Skeletal muscle tissue (tissue), 3 donors: ENCODE measurements at regions not wholly inside any gene's neighbourhood (a gene's known extent, or its start where the extent isn't known, plus 50 kb on each side); places are given as distances from the start of the nearest gene placed in this dataset.

Source experiments
- H3K27ac ChIP-seq: one replicate; pipeline ENCODE4 v1.7.0; 2013; ENCODE audit warnings: mild to moderate bottlenecking, low read depth, low read length, inconsistent platforms
- H3K27me3 ChIP-seq, 3 donors: one replicate each; pipeline ENCODE4 v1.7.0; 2013; ENCODE audit warnings: low read length in 3 of 3; ENCODE audit not compliant: control insufficient read depth in 3 of 3, insufficient read depth in 3 of 3
- H3K36me3 ChIP-seq, 3 donors: one replicate each; pipeline ENCODE4 v1.7.0; 2013; ENCODE audit warnings: low read length in 3 of 3; ENCODE audit not compliant: control insufficient read depth in 3 of 3, insufficient read depth in 3 of 3
- H3K4me1 ChIP-seq, 3 donors: one replicate each; pipeline ENCODE4 v1.7.0; 2013; ENCODE audit warnings: low read length in 3 of 3, mild to moderate bottlenecking in 3 of 3; ENCODE audit not compliant: control insufficient read depth in 3 of 3, insufficient read depth in 3 of 3
- H3K4me3 ChIP-seq, 3 donors: one replicate each; pipeline ENCODE4 v1.7.0; 2013; ENCODE audit warnings: low read length in 3 of 3
- H3K9ac ChIP-seq, 3 donors: one replicate each; pipeline ENCODE4 v1.7.0; 2013; ENCODE audit warnings: low read length in 3 of 3, mild to moderate bottlenecking in 3 of 3, moderate library complexity in 2 of 3, low read depth in 1 of 3
- H3K9me3 ChIP-seq, 3 donors: one replicate each; pipeline ENCODE4 v1.7.0; 2013; ENCODE audit warnings: low read length in 3 of 3; ENCODE audit not compliant: control insufficient read depth in 3 of 3
- donor health status: Osteomylitis.

- peaks cover 0 to 17% (median 14%) of the 10 kb centered on the region in 3 donors for H3K27me3 ChIP-seq
- no peak overlapping the region for H3K4me3 ChIP-seq
- no peaks in the 10 kb centered on the region for H3K36me3 ChIP-seq
- no peak overlapping the region for H3K9ac ChIP-seq
- H3K27ac ChIP-seq = no peak overlapping the region
- no peaks in the 10 kb centered on the region for H3K4me1 ChIP-seq
- H3K9me3 ChIP-seq = no peaks in the 10 kb centered on the region
Measured at GRCh38 chr3:135806317-135806716, 159.2 kb upstream of the PPP2R3A start.

GRCh38 chr3:135807879-135808278, 157.6 kb upstream of the PPP2R3A start:
- no peaks in the 10 kb centered on the region for H3K36me3 ChIP-seq
- no peak overlapping the region for H3K27ac ChIP-seq
- H3K4me1 ChIP-seq = no peaks in the 10 kb centered on the region
- no peaks in the 10 kb centered on the region for H3K9me3 ChIP-seq
- H3K4me3 ChIP-seq = no peak overlapping the region
- no peak overlapping the region for H3K9ac ChIP-seq
- peaks cover 3 to 18% (median 14%) of the 10 kb centered on the region in 3 donors for H3K27me3 ChIP-seq

GRCh38 chr3:135809021-135809634, 156.4 kb upstream of the PPP2R3A start:
- Histone ChIP-seq H3K27me3 (peaks cover 3 to 18% (median 13%) of the 10 kb centered on the region in 3 donors), H3K4me1 (no peaks in the 10 kb centered on the region)

GRCh38 chr3:135811651-135812050, 153.9 kb upstream of the PPP2R3A start:
- Histone ChIP-seq H3K4me1 (no peaks in the 10 kb centered on the region), H3K36me3 (no peaks in the 10 kb centered on the region), H3K4me3 (no peak overlapping the region), H3K9ac (no peak overlapping the region), H3K9me3 (no peaks in the 10 kb centered on the region), H3K27ac (no peak overlapping the region), H3K27me3 (peaks cover 3 to 18% (median 14%) of the 10 kb centered on the region in 3 donors)

More at GRCh38 chr3:135809021-135809634, 156.4 kb upstream of the PPP2R3A start:
- no peak overlapping the region for H3K9ac ChIP-seq
- H3K27ac ChIP-seq = no peak overlapping the region
- H3K9me3 ChIP-seq = no peaks in the 10 kb centered on the region
- H3K4me3 ChIP-seq = no peak overlapping the region
- no peaks in the 10 kb centered on the region for H3K36me3 ChIP-seq

GRCh38 chr3:135812057-135812456, 153.5 kb upstream of the PPP2R3A start:
- H3K4me1 ChIP-seq = no peaks in the 10 kb centered on the region
- H3K9ac ChIP-seq = no peak overlapping the region
- H3K27me3 ChIP-seq = peaks cover 3 to 18% (median 18%) of the 10 kb centered on the region in 3 donors

GRCh38 chr3:135834465-135834864, 131.1 kb upstream of the PPP2R3A start:
- H3K36me3 ChIP-seq = no peaks in the 10 kb centered on the region
- H3K27ac ChIP-seq = no peak overlapping the region
- H3K4me3 ChIP-seq = no peak overlapping the region
- no peaks in the 10 kb centered on the region for H3K9me3 ChIP-seq
- no peaks in the 10 kb centered on the region for H3K4me1 ChIP-seq
- H3K9ac ChIP-seq = no peak overlapping the region
- no peaks in the 10 kb centered on the region for H3K27me3 ChIP-seq

More at GRCh38 chr3:135812057-135812456, 153.5 kb upstream of the PPP2R3A start:
- Histone ChIP-seq H3K4me3 (no peak overlapping the region), H3K9me3 (no peaks in the 10 kb centered on the region), H3K27ac (no peak overlapping the region), H3K36me3 (no peaks in the 10 kb centered on the region)

GRCh38 chr3:135837977-135838631, 127.4 kb upstream of the PPP2R3A start:
- Histone ChIP-seq H3K27ac (no peak overlapping the region), H3K4me1 (no peaks in the 10 kb centered on the region), H3K27me3 (no peaks in the 10 kb centered on the region), H3K9me3 (no peaks in the 10 kb centered on the region), H3K4me3 (no peak overlapping the region), H3K9ac (no peak overlapping the region), H3K36me3 (no peaks in the 10 kb centered on the region)

- Histone ChIP-seq H3K4me3 (no peak overlapping the region), H3K27me3 (no peaks in the 10 kb centered on the region), H3K4me1 (no peaks in the 10 kb centered on the region), H3K36me3 (no peaks in the 10 kb centered on the region), H3K9ac (no peak overlapping the region), H3K9me3 (no peaks in the 10 kb centered on the region), H3K27ac (no peak overlapping the region)
Measured at GRCh38 chr3:135840436-135840835, 125.1 kb upstream of the PPP2R3A start.

GRCh38 chr3:135844386-135844785, 121.1 kb upstream of the PPP2R3A start:
- Histone ChIP-seq H3K4me1 (no peaks in the 10 kb centered on the region), H3K4me3 (no peak overlapping the region), H3K27ac (no peak overlapping the region), H3K36me3 (no peaks in the 10 kb centered on the region), H3K9me3 (no peaks in the 10 kb centered on the region), H3K27me3 (no peaks in the 10 kb centered on the region), H3K9ac (no peak overlapping the region)

GRCh38 chr3:135848051-135848450, 117.5 kb upstream of the PPP2R3A start:
- H3K4me3 ChIP-seq = no peak overlapping the region
- no peaks in the 10 kb centered on the region for H3K27me3 ChIP-seq
- no peaks in the 10 kb centered on the region for H3K9me3 ChIP-seq
- H3K27ac ChIP-seq = no peak overlapping the region
- H3K9ac ChIP-seq = no peak overlapping the region
- no peaks in the 10 kb centered on the region for H3K36me3 ChIP-seq
- H3K4me1 ChIP-seq = no peaks in the 10 kb centered on the region
